Trophoblast cell (in vitro differentiated cells and primary cell): ENCODE measurements at regions not wholly inside any gene's neighbourhood (a gene's known extent, or its start where the extent isn't known, plus 50 kb on each side); places are given as distances from the start of the nearest gene placed in this dataset.

ENCODE experiments used
- DNase-seq, 2 donors: peaks; one replicate each; pipeline ENCODE4 v3.0.0-alpha.2; 2016
- H2AFZ ChIP-seq: 2 replicates; pipeline ENCODE4 v1.6.1; 2013; ENCODE audit warnings: low read length, moderate library complexity, mild to moderate bottlenecking; ENCODE audit not compliant: insufficient read depth, poor library complexity
- H2AK5ac ChIP-seq: 2 replicates; pipeline ENCODE4 v1.6.1; 2013; ENCODE audit warnings: mild to moderate bottlenecking, low read length
- H2BK120ac ChIP-seq: 2 replicates; pipeline ENCODE4 v1.6.1; 2013; ENCODE audit warnings: low read length, mild to moderate bottlenecking, moderate library complexity; ENCODE audit not compliant: insufficient read depth, poor library complexity
- H2BK12ac ChIP-seq: 2 replicates; pipeline ENCODE4 v1.6.1; 2013; ENCODE audit warnings: mild to moderate bottlenecking, low read length, moderate library complexity
- H2BK5ac ChIP-seq: 2 replicates; pipeline ENCODE4 v1.6.1; 2013; ENCODE audit warnings: low read length, low read depth, moderate library complexity, mild to moderate bottlenecking; ENCODE audit not compliant: poor library complexity
- H3K14ac ChIP-seq: 2 replicates; pipeline ENCODE4 v1.6.1; 2013; ENCODE audit warnings: mild to moderate bottlenecking, low read length
- H3K18ac ChIP-seq: 2 replicates; pipeline ENCODE4 v1.6.1; 2013; ENCODE audit warnings: mild to moderate bottlenecking, low read length
- H3K23ac ChIP-seq: 2 replicates; pipeline ENCODE4 v1.6.1; 2013; ENCODE audit warnings: low read length
- H3K27ac ChIP-seq: 2 replicates; pipeline ENCODE4 v1.5.1; 2013; ENCODE audit warnings: low read depth, mild to moderate bottlenecking, inconsistent platforms, low read length, moderate library complexity
- H3K27me3 ChIP-seq: 2 replicates; pipeline ENCODE4 v1.6.1; 2013; ENCODE audit warnings: inconsistent platforms, mild to moderate bottlenecking, low read length, moderate library complexity; ENCODE audit not compliant: insufficient read depth
- H3K36me3 ChIP-seq, 2 experiments: 1 replicate in 1 of 2; 2 replicates in 1 of 2; pipeline ENCODE4 v1.6.1; 2013; ENCODE audit warnings: low read length in 2 of 2, mild to moderate bottlenecking in 2 of 2, moderate library complexity in 1 of 2; ENCODE audit not compliant: insufficient read depth in 2 of 2, control insufficient read depth in 1 of 2
- H3K4ac ChIP-seq: 2 replicates; pipeline ENCODE4 v1.6.1; 2013; ENCODE audit warnings: low read depth, mild to moderate bottlenecking, low read length, moderate library complexity
- H3K4me1 ChIP-seq, 2 experiments: 1 replicate in 1 of 2; 2 replicates in 1 of 2; pipeline ENCODE4 v1.6.1; 2013; ENCODE audit warnings: low read length in 2 of 2, mild to moderate bottlenecking in 2 of 2, moderate library complexity in 1 of 2; ENCODE audit not compliant: insufficient read depth in 2 of 2, control insufficient read depth in 1 of 2
- H3K4me2 ChIP-seq: 2 replicates; pipeline ENCODE4 v1.6.1; 2013; ENCODE audit warnings: inconsistent platforms, mild to moderate bottlenecking, low read length, moderate library complexity
- H3K4me3 ChIP-seq: 2 replicates; pipeline ENCODE4 v1.5.1; 2013; ENCODE audit warnings: mild to moderate bottlenecking, low read depth, low read length, inconsistent platforms
- H3K79me1 ChIP-seq: one replicate; pipeline ENCODE4 v1.6.1; 2013; ENCODE audit warnings: low read length
- H3K79me2 ChIP-seq: 2 replicates; pipeline ENCODE4 v1.6.1; 2013; ENCODE audit warnings: low read length, mild to moderate bottlenecking; ENCODE audit not compliant: control insufficient read depth, insufficient read depth, poor library complexity
- H3K9ac ChIP-seq: 2 replicates; pipeline ENCODE4 v1.6.1; 2013; ENCODE audit warnings: mild to moderate bottlenecking, low read length
- H3K9me3 ChIP-seq: 2 replicates; pipeline ENCODE4 v1.6.1; 2013; ENCODE audit warnings: low read depth, mild to moderate bottlenecking, control low read depth, inconsistent platforms, low read length; ENCODE audit not compliant: insufficient read depth
- H4K12ac ChIP-seq: 2 replicates; pipeline ENCODE4 v1.6.1; 2013; ENCODE audit warnings: low read depth, mild to moderate bottlenecking, low read length, moderate library complexity
- H4K8ac ChIP-seq: 2 replicates; pipeline ENCODE4 v1.6.1; 2013; ENCODE audit warnings: low read depth, mild to moderate bottlenecking, low read length, moderate library complexity
- H4K91ac ChIP-seq: one replicate; pipeline ENCODE4 v1.6.1; 2013; ENCODE audit warnings: low read depth, mild to moderate bottlenecking, low read length, moderate library complexity
- WGBS: extraction: QIAGEN DNeasy Blood & Tissue Kit; methylation state at CpG from one replicate; pipeline ENCODE4 v1.1.7; 2013; ENCODE audit warnings: missing lambda C conversion rate; ENCODE audit not compliant: insufficient read length, insufficient coverage; ENCODE audit errors: extremely low coverage; 5-methylcytosine and 5-hydroxymethylcytosine counted together

- H3K36me3 ChIP-seq: no peaks in the 10 kb centered on the region
- no peak overlapping the region for H3K18ac ChIP-seq
- WGBS: no CpG with 5 or more reads among the region's 2 CpGs
- H3K4ac ChIP-seq: no peak overlapping the region
- no peak overlapping the region for H2AK5ac ChIP-seq
- H2BK12ac ChIP-seq: no peak overlapping the region
- no peak overlapping the region for H3K4me2 ChIP-seq
- H4K8ac ChIP-seq: no peak overlapping the region
- no peak overlapping the region for H2BK5ac ChIP-seq
- no peaks in the 10 kb centered on the region for H3K27me3 ChIP-seq
- no peak overlapping the region for H3K9ac ChIP-seq
- H3K9me3 ChIP-seq: no peaks in the 10 kb centered on the region
- H4K91ac ChIP-seq: no peak overlapping the region
- no peak for DNase-seq
- no peak overlapping the region for H3K23ac ChIP-seq
- no peaks in the 10 kb centered on the region for H3K79me1 ChIP-seq
- H3K4me1 ChIP-seq: no peaks in the 10 kb centered on the region
- no peak overlapping the region for H3K14ac ChIP-seq
- H4K12ac ChIP-seq: no peak overlapping the region
- H2AFZ ChIP-seq: no peak overlapping the region
- no peaks in the 10 kb centered on the region for H3K79me2 ChIP-seq
- no peak overlapping the region for H2BK120ac ChIP-seq
- H3K4me3 ChIP-seq: no peak overlapping the region
- H3K27ac ChIP-seq: no peak overlapping the region
Observed at GRCh38 chr12:102596687-102597086, 116.3 kb upstream of the IGF1 start.

- Histone ChIP-seq H3K9ac (no peak overlapping the region), H4K91ac (no peak overlapping the region), H3K27ac (no peak overlapping the region), H3K9me3 (no peaks in the 10 kb centered on the region), H2AK5ac (no peak overlapping the region), H3K14ac (no peak overlapping the region), H3K4me2 (no peak overlapping the region), H3K27me3 (no peaks in the 10 kb centered on the region), H3K18ac (no peak overlapping the region), H4K8ac (no peak overlapping the region), H3K79me1 (no peaks in the 10 kb centered on the region), H3K79me2 (no peaks in the 10 kb centered on the region), H3K36me3 (no peaks in the 10 kb centered on the region), H3K4me3 (no peak overlapping the region), H2BK120ac (no peak overlapping the region), H3K4ac (no peak overlapping the region), H2AFZ (no peak overlapping the region), H3K4me1 (no peaks in the 10 kb centered on the region), H2BK12ac (no peak overlapping the region), H2BK5ac (no peak overlapping the region), H4K12ac (no peak overlapping the region), H3K23ac (no peak overlapping the region)
- no peak for DNase-seq
- WGBS: no CpG with 5 or more reads among the region's 8 CpGs
Observed at GRCh38 chr12:102596031-102596430, 115.7 kb upstream of the IGF1 start.

- Histone ChIP-seq H3K14ac (no peak overlapping the region), H3K27ac (no peak overlapping the region), H4K91ac (no peak overlapping the region), H3K4me3 (no peak overlapping the region), H3K4me1 (no peaks in the 10 kb centered on the region), H4K8ac (no peak overlapping the region), H2AFZ (no peak overlapping the region), H3K4ac (no peak overlapping the region), H3K4me2 (no peak overlapping the region), H2AK5ac (no peak overlapping the region), H2BK120ac (no peak overlapping the region), H2BK5ac (no peak overlapping the region), H3K27me3 (no peaks in the 10 kb centered on the region), H3K23ac (no peak overlapping the region), H3K9ac (no peak overlapping the region), H3K79me1 (no peaks in the 10 kb centered on the region), H3K9me3 (no peaks in the 10 kb centered on the region), H2BK12ac (no peak overlapping the region), H4K12ac (no peak overlapping the region), H3K18ac (no peak overlapping the region), H3K36me3 (no peaks in the 10 kb centered on the region), H3K79me2 (no peaks in the 10 kb centered on the region)
- no CpG with 5 or more reads among the region's 10 CpGs for WGBS
- no peak for DNase-seq
Observed at GRCh38 chr12:102595315-102595714, 115.0 kb upstream of the IGF1 start.

- Histone ChIP-seq H2BK5ac (no peak overlapping the region), H3K9me3 (no peaks in the 10 kb centered on the region), H3K14ac (no peak overlapping the region), H3K36me3 (no peaks in the 10 kb centered on the region), H2AK5ac (no peak overlapping the region), H3K4me2 (no peak overlapping the region), H3K79me2 (no peaks in the 10 kb centered on the region), H3K27ac (no peak overlapping the region), H3K18ac (no peak overlapping the region), H3K79me1 (no peaks in the 10 kb centered on the region), H3K4ac (no peak overlapping the region), H4K8ac (no peak overlapping the region), H3K27me3 (no peaks in the 10 kb centered on the region), H3K23ac (no peak overlapping the region), H4K12ac (no peak overlapping the region), H3K9ac (no peak overlapping the region), H3K4me1 (no peaks in the 10 kb centered on the region), H3K4me3 (no peak overlapping the region), H2AFZ (no peak overlapping the region), H2BK120ac (no peak overlapping the region), H4K91ac (no peak overlapping the region), H2BK12ac (no peak overlapping the region)
- no CpG with 5 or more reads among the region's 4 CpGs for WGBS
- DNase-seq: no peak
Observed at GRCh38 chr12:102593134-102593533, 112.8 kb upstream of the IGF1 start.
